Nucleus accumbens (tissue), 56 donors: ENCODE measurements at regions not wholly inside any gene's neighbourhood (a gene's known extent, or its start where the extent isn't known, plus 50 kb on each side); places are given as distances from the start of the nearest gene placed in this dataset.

Experiments used
- DNase-seq, 56 donors: peaks; one replicate each; lab custom pipeline; 2025; lab: John Stamatoyannopoulos, UW

DNA sequence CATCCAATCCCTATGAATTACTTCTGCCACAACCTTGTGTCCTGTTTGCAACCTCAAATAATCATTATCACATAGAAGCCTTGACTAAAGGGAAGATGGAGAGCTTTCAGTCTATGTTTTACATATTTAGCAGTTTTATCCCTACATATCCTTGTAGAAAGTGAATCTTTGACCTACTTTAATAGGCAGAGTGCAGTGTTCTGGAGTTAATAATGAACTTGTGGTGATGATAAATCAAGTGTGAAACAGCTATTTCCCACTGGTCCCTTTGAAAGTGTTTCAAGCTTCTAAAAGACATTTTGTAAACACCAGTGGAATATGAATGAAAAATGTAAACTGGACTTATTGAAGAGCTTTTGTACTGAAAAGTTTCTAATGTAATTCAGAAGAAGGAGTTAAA lies 406.7 kb downstream of the GABRG2 start:
- DNase-seq, result no peak

DNA sequence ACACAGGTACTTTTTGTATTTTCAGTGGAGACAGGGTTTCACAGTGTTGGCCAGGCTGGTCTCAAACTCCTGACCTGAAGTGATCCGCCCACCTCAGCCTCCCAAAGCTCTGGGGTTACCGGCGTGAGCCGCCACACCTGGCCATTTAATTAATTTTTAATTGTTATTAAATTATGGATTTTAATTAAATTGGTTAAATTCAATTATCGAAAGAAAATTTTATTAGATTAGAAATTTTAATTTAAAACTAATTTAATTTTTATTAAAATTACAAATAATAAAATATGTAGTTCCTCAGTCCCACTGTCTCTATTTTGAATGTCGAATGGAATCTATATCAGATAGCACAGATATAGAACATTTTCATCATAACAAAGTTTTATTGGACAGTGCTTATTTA lies 416.5 kb downstream of the GABRG2 start:
- no peak for DNase-seq

DNA sequence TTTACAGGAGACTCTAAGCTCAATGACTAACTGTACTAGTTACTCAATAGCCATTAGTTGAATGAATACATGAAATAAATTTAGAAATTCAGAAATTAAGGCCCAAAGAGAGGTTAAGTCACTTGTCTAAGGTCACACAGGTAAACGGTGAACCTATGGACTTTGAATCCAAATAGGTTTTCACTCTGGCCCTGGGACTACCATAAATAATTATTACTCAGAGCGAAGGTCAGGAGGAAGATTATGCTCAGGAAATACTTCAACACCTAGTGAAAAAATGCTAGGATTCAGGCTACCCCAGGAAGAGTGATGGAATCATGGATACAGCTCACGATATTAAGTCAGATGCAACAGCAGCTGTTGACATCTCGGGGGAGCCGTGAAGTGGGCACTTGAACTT lies 417.4 kb downstream of the GABRG2 start:
- no peak for DNase-seq

DNA sequence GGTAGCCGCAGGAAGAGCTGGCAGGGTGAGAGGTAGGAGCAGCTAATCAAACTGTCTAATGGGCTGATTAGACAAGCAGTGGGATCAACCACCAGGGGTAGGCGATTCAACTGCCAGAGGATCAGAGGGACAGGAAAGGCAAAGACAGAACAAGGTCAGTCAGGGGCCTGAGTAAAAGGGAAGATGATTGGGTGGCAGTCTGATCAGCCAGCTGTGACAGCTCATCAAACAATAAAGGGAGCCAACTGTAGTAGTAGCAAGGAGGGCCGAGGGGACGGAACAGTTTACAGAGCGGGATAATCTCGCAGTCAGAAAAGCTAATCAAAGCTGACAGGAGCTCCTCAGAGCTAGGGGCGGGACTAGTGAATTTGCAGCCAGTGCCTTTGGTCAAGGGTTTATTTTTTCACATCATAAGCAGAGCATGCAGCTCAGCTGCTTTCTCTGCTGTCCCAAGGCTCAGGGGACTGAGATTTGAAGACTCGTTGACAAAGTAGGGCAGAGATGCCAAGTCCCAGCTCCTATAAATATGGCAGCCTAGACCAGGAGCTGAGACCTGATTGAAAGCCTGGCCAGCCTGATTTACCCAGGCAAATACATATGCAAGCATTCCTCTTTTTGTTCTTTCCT lies 418.2 kb downstream of the GABRG2 start:
- no peak for DNase-seq

GRCh38 chr5:162487528-162488525 lies 420.3 kb downstream of the GABRG2 start:
- no peak for DNase-seq

GRCh38 chr5:162496100-162496808 lies 428.7 kb downstream of the GABRG2 start:
- no peak for DNase-seq

GRCh38 chr5:162497455-162497854 lies 429.9 kb downstream of the GABRG2 start:
- no peak for DNase-seq

DNA sequence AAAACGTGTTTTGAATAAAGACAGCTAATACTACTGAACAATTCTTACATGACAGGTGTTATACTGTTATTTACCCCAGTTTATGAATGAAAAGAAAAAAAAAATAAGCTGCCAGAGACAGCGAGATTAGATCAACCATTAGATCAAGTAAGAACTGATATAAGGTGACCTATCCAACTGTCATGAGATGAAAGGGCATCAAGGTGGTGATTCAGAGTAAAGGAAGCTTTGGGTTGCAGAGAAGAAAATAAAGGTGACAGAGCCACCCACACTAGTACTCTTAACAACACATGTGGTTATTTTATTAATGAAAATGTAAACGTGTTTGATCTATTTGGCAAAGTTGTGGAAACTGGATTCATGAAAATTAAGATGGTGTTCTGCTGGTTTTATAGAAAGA lies 435.2 kb downstream of the GABRG2 start:
- no peak for DNase-seq

GRCh38 chr5:162503796-162504195 lies 436.2 kb downstream of the GABRG2 start:
- DNase-seq, result no peak

- no peak for DNase-seq
Observed at GRCh38 chr5:162512935-162513565, 445.5 kb downstream of the GABRG2 start.

DNA sequence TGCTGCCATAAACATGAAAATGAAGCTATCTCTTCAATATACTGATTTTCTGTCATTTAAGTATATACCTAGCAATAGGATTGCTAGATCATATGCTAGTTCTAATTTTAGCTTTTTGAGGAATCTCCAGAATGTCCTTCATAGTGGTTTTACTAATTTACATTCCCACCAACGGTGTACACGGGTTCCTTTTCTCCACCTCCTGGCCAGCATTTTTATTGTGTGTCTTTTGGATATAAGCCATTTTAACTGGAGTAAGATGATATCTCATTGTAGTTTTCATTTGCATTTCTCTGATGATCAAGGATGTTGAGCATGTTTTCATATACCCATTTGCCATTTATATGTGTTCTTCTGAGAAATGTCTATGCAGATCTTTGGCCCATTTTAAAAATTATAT lies 446.5 kb downstream of the GABRG2 start:
- no peak for DNase-seq

DNA sequence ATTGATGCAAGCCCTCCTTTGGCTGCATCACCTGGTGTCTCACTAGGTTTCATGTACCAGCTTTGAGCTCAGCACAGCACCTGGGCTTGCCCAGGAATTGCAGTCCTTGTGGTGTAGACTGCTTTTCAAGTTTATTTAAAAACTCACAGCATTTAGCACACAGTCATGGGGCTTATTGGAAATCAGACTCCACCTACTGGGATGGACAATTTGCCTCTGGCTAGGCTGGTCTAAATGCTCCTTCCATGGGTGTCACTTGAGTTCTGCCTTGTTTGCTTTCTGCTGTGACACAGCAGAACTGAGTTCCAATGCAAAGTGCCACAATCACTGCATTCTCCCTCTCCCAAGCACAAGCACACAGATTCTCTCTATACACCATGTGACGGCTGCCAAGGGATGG lies 453.3 kb downstream of the GABRG2 start:
- DNase-seq, result no peak

GRCh38 chr5:162529209-162529608 lies 461.6 kb downstream of the GABRG2 start:
- no peak for DNase-seq

GRCh38 chr5:162529886-162530285 lies 462.3 kb downstream of the GABRG2 start:
- no peak for DNase-seq

- DNase-seq, result no peak
Observed at GRCh38 chr5:162543437-162543836, 475.9 kb downstream of the GABRG2 start.

DNA sequence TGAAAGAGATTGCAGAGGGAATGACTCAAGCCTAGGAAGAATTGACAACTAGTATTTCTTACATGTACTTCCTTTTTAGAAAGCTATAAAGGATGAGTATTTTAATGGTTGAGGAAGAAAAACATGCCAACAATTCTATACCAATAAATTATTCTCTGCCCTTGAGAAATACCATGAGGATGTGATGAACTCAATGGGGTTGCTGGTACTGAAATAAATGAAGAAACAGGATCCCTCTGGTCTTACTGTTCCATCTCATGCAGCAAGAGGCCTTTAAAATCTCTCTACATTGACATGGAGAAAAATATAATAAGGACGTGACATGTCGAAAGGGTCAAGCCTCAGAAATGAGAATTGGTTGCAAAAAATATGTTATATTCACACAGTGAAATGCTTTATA lies 477.3 kb downstream of the GABRG2 start:
- no peak for DNase-seq

GRCh38 chr5:162550236-162550635 lies 482.7 kb downstream of the GABRG2 start:
- DNase-seq, result no peak

DNA sequence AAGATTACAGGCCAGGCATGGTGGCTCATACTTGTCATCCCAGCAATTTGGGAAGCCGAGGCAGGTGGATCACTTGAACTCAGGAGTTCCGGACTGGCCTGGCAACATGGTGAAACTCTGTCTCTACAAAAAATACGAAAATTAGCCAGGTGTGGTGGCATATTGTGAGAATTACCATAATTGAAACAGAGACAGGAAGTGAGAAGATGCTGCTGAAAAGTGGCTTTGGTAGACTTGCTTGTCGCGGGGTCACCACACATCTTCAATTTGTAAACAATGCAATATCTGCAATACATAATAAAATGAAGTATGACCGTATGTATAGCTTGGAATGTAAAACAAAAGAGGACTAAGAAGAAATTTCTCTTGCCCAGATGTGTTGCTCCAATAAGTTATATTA lies 490.5 kb downstream of the GABRG2 start:
- DNase-seq, result no peak

DNA sequence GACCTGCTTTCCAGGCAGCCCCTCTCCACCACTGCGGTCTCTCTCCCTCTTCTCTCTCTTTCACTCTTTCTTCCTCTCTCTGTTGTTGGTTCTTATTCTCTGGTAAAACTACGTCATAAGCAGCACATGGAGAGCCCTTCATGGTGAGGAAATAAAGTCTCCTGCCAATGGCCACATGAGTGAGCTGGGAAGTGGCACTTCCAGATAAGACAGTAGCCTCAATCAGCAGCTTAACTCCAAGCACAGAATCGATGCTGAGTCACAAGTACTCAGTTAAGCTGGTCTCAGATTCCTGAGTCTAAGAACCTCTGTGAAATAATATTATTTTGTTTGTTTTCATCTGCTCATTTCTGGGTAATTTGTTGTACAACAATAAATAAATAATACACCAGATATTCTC lies 500.1 kb downstream of the GABRG2 start:
- no peak for DNase-seq

GRCh38 chr5:162573758-162574157 lies 506.2 kb downstream of the GABRG2 start:
- DNase-seq, result no peak

DNA sequence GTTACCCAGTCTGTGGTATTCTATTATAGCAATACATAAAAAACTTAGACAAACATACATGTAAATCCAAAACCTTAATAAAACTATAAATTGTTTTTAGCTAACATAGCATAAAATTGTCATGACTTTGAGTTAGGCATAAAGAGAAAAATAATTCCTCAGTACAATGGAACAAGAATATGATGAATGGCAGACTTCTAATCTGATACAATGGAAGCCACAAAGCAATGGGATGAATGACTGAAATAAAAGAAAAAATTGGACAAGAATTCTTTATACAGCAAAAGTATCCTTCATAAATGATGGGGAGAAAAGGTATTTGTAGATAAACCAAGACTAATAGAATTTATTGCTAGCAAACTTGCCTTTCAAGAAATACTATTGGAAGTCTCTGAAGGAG lies 524.2 kb downstream of the GABRG2 start:
- DNase-seq, result no peak
